ENCODE measurements at regions not wholly inside any gene's neighbourhood (a gene's known extent, or its start where the extent isn't known, plus 50 kb on each side); places are given as distances from the start of the nearest gene placed in this dataset.

GRCh38 chr16:35298460-35299243 is 1839.2 kb downstream of the TP53TG3F start:
- no peak for DNase-seq

DNA sequence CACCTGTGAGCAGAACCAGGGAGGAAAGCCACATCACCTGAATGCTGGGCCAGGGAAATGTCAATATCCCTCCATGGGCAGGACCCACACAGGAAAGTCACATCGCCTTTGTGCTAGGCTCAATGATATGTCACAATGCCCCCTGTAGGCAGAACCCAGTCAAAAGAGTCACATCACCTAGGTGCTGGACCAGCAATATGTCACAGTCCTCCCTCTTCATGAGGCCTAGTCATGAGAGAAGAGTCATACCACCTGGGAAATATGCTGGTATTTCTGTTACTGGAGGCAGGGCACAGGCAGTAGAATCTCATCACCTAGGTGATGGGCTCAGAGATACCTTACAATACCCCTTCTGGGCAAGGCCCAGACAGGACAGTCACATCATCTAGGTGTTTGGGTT is 1843.4 kb downstream of the TP53TG3F start:
- no peak for DNase-seq

DNA sequence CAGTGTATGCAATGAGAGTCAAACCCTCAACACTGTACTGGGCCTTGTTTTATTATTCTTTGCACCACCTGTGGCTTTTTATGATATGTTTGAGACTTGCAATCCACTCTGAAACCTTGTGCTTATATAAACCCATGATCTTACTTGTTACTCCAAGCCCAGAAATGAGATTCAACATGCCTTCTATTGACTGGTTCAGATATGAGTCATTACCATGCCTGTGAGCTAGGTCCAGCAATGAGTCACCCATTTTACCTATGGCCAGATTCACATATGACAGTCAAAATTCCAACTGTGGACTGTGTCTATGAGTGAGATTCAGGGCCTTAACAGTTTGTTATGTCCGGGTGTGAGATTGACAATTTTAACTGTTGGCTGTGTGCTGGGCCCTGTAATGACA is 1846.1 kb downstream of the TP53TG3F start:
- DNase-seq, result no peak

- DNase-seq, result no peak
Measured at GRCh38 chr16:35306915-35307314, 1847.5 kb downstream of the TP53TG3F start.

DNA sequence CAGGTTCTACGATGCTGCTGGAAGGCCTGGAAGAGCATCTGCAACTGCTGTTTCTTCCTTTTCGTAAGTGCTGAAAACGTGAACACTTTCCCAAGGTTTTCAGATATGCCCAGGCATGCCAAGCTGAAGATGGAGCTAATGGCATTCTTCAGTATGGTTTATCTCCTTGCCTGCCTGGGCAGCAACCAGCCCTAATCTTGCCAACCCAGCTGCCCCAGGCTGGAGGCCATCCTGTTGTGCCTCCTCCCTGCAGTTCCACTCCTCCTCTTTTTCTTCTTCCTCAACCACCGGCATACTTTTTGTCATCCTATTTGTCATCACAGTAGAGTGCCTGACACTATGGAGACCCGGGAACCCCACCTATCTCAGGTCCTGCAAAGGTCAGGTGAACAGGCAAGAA is 1849.3 kb downstream of the TP53TG3F start:
- DNase-seq, result no peak

DNA sequence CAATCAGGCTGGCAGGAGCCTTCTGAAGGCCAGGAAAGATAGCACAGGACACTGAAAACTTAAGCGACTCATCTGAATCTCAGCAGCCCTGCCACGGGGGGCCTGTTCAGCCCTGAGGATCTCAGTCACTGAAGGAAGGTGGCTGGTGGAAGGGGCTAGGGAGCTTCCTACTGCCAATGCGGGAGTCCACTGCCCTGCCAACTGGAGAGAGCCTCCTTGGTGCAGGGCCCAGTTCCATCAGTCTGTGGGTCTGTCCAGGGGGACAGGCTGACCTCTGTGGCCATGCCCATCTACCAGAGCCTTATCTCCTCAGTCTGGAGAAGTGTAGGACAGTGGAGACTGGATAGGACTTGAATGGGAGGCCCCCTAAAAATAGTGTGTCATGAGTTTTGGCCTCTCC is 1851.6 kb downstream of the TP53TG3F start:
- DNase-seq, result no peak

GRCh38 chr16:35311475-35311874 is 1852.1 kb downstream of the TP53TG3F start:
- DNase-seq, result no peak

DNA sequence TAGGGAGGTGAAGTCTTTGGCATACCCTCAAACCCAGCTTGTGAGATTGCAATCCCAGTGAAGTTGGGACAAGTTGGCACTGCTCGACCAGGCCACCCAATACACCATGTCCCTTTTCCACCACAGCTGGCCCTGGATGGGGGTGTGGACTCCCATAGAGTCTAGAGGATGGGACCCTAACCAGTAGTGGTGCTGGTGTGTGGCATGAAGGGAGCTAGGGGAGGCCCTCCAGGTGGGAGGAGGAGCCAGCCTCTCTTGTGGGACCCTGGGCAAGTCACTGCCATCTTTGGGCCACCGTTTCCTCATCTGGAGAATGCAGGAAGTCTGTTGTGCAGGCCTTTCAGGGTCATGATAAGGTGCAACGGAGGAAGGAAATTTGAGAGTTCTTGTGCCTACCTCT is 1854.9 kb downstream of the TP53TG3F start:
- DNase-seq, result no peak

DNA sequence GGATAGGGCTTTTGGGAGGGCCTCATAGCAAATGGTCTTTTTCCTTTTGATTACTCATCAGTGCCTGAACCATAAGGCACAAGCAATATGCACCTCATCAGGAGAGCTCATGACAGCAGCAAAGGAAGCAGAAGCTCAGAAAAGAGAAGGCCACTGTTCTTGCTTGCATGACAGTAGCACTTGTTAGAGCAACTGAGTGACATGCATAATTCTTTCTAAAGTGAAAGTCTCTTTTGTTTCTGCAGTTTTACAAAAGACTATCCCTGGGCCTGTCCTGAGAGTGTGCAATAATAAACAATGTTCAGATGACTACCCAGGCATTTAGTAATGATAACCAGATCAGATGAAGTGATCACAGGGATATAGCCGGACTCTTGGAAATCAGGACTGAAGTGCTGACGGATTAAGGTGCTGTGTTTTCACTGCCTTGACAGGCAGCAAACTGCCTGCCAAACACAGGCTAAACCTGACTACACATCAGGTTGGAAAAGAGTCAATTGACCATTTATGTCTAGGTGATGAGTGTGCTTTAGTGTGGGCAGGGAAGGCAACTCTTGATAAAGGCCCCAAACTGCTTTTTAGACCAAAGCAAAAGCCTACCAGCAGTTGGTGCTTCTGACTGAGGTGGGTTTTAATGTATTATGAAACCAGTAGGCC is 1860.3 kb downstream of the TP53TG3F start:
- no peak for DNase-seq

- no peak for DNase-seq
Measured at GRCh38 chr16:35325936-35326335, 1866.5 kb downstream of the TP53TG3F start.

DNA sequence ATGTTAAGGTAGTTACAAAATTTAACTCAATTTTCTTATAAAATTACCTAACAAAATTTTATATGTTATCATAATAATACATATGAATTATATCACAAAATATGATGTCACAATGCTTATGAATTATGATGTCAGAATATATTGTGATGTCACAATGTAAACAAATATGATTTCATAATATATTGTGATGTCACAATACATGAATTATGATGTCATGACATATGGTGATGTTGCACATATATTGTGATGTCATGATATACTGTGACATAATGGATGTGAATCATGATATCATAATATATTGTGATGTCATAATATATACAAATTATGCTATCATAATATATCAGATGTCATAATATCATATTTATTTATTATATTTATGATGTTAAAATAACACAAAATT is 1879.9 kb downstream of the TP53TG3F start:
- no peak for DNase-seq

- no peak for DNase-seq
Measured at GRCh38 chr16:35342012-35342411, 1882.6 kb downstream of the TP53TG3F start.

DNA sequence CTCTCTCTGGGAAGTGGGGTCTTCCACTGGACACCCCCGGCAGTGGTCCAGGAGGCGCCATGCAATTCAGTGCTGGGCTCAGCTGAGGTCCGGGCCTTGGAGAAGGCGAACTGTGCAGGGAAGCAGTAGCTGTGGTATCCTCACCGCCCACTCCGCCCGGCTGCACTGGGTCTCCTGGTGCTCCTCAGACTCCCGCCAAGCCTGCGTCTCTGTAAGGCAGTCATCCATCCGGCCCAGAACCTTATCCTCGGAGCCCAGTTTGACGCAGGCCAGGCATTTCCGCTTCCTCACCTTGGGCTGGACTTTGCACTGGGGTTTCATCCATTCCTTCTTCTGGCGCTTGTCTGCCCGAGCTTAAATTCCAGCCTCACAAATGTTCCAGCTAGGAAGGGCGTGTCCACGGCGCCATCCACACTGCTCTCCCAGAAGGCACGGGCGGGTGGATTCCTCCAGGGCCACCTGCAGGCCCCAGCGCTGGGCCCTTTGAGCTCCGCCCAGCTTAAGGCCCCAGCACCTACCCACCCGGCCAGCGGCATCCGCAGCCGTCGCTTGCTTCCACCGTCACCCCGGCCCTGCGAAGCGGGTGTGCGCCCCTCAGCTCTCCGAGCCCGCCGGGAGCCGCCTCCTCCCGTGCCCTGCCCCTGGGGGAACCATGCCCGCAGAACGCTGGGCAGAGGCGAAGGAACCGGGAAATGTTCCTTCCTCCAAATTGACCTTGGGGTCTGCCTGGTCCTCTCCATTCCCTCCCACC is 1884.8 kb downstream of the TP53TG3F start:
- DNase-seq, result no peak

GRCh38 chr16:35352431-35352830 is 1893.0 kb downstream of the TP53TG3F start:
- no peak for DNase-seq

DNA sequence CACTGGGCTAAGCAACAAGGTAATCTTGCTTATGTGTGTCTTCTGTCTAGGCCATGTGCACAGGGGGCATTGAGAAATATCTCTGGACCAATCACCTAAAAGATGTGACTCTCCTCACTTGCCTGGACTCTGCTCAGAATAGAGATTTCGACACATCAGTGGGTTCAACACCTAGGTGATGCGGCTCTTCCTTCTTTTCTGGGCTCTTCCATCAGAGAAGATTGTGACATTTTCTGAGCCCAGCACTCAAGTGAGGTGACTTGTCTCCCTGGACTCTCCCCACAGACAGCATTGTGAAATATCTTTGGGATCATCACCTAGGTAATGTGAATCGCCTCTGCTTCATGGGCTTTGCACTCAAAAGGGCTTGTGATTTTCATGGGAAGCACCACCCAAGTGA is 1904.1 kb downstream of the TP53TG3F start:
- no peak for DNase-seq

- no peak for DNase-seq
Measured at GRCh38 chr16:35364263-35364662, 1904.9 kb downstream of the TP53TG3F start.

GRCh38 chr16:35365675-35366074 is 1906.3 kb downstream of the TP53TG3F start:
- DNase-seq, result no peak

- DNase-seq, result no peak
Measured at GRCh38 chr16:35370617-35371016, 1911.2 kb downstream of the TP53TG3F start.

- no peak for DNase-seq
Measured at GRCh38 chr16:35377142-35377541, 1917.7 kb downstream of the TP53TG3F start.

- no peak for DNase-seq
Measured at GRCh38 chr16:35386619-35387018, 1927.2 kb downstream of the TP53TG3F start.

- peak; percentile 3 for DNase-seq
Measured at GRCh38 chr16:35391328-35391727, 1931.9 kb downstream of the TP53TG3F start.

DNA sequence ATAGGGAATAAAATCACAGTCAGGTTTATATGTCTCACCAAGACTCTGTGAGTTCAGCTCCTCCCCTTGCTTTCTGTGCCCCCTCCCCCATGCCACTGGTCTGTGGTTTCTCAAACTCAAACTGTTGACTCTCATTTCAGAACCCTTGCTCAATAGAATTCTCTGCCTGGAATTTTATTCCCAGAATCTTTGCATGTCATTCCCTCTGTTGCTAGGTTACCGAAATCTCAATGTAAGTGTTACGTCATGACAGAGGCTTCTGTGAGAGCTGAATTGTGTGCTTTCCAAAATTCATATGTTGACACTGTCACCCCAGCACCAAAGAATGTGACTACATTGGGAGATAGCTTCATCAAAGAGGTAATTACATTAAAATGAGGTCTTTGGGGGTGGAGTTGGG is 1938.8 kb downstream of the TP53TG3F start:
- no peak for DNase-seq

GRCh38 chr16:35399133-35399532 is 1939.7 kb downstream of the TP53TG3F start:
- no peak for DNase-seq

DNA sequence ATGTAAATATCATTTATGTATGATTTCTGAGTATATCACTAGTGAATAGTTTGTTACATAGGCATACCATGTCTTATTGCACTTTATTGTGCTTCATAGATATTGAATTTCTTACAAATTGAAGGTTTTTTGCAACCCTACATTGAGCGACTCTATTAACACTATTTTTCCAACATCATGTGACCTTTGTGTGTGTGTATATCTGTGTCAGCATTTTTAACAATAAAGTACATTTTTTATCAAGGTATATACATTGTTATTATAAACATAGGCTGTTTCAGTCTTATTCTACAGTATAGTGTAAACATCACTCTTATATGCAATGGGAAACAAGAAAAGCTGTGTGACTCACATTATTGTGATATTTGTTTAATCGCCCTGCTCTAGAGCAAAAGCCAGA is 1944.9 kb downstream of the TP53TG3F start:
- no peak for DNase-seq
